OCI-LY7 (cell line): ENCODE measurements at regions not wholly inside any gene's neighbourhood (a gene's known extent, or its start where the extent isn't known, plus 50 kb on each side); places are given as distances from the start of the nearest gene placed in this dataset.

ENCODE experiments used
- BruUV-seq: library from RNA; stranded (reverse); fragments of 400-500 nt; replicated peaks from 2 replicates; lab custom pipeline; 2021; lab: Mats Ljungman, UMichigan
- CTCF ChIA-PET: fragments of 300-600 bp; sonication (Branson Sonifier 250); formaldehyde crosslinking; loops from one replicate; lab custom pipeline; 2022; ENCODE audit warnings: antibody characterized with exemption; ENCODE audit not compliant: unreplicated experiment; lab: Charles Lee
- POLR2A ChIA-PET: fragments of 300-600 bp; sonication (Branson Sonifier 250); formaldehyde crosslinking; loops from one replicate; lab custom pipeline; 2022; ENCODE audit warnings: antibody characterized with exemption; lab: Charles Lee
- DNase-seq: peaks from one replicate; pipeline ENCODE4 v3.0.0-alpha.2; 2015; ENCODE audit warnings: low spot score
- H2AFZ ChIP-seq: fragments of 200-600 bp; sonication (generic), shearing (Covaris generic); 2 replicates; pipeline ENCODE4 v1.6.1; 2014; ENCODE audit warnings: mild to moderate bottlenecking, antibody characterized with exemption, low read length, moderate library complexity
- H3K27ac ChIP-seq: fragments of 200-600 bp; sonication (generic); 2 replicates; pipeline ENCODE4 v1.5.1; 2014; ENCODE audit warnings: mixed run types, low read depth, mild to moderate bottlenecking, moderate library complexity, low read length, inconsistent platforms; ENCODE audit not compliant: poor library complexity, severe bottlenecking
- H3K36me3 ChIP-seq: fragments of 200-600 bp; sonication (generic); 2 replicates; pipeline ENCODE4 v1.6.1; 2014; ENCODE audit warnings: mild to moderate bottlenecking, antibody characterized with exemption, low read length, moderate library complexity, mixed read lengths; ENCODE audit not compliant: insufficient read depth
- H3K4me1 ChIP-seq: fragments of 200-600 bp; sonication (generic); 2 replicates; pipeline ENCODE4 v1.5.1; 2014; ENCODE audit warnings: mild to moderate bottlenecking, low read length; ENCODE audit not compliant: insufficient read depth, poor library complexity, severe bottlenecking
- H3K4me2 ChIP-seq: fragments of 200-600 bp; sonication (generic); 2 replicates; pipeline ENCODE4 v1.6.1; 2014; ENCODE audit warnings: mild to moderate bottlenecking, low read length
- H3K4me3 ChIP-seq: fragments of 200-600 bp; sonication (generic); 2 replicates; pipeline ENCODE4 v1.5.1; 2014; ENCODE audit warnings: mild to moderate bottlenecking, low read depth, low read length; ENCODE audit not compliant: poor library complexity, severe bottlenecking
- H3K79me2 ChIP-seq: fragments of 200-600 bp; sonication (generic); 2 replicates; pipeline ENCODE4 v1.6.1; 2016; ENCODE audit warnings: low read depth, mild to moderate bottlenecking, low read length, moderate library complexity, mixed read lengths; ENCODE audit not compliant: insufficient read depth
- H3K9me2 ChIP-seq: fragments of 200-600 bp; sonication (generic); 2 replicates; pipeline ENCODE4 v1.6.1; 2016; ENCODE audit warnings: mild to moderate bottlenecking, low read length, mixed read lengths; ENCODE audit not compliant: insufficient read depth
- H3K9me3 ChIP-seq: fragments of 200-600 bp; sonication (generic); 2 replicates; pipeline ENCODE4 v1.6.1; 2014; ENCODE audit warnings: mild to moderate bottlenecking, mixed run types, low read length, mixed read lengths
- H4K20me1 ChIP-seq: fragments of 200-600 bp; sonication (generic); 2 replicates; pipeline ENCODE4 v1.6.1; 2014; ENCODE audit warnings: mild to moderate bottlenecking, antibody characterized with exemption, low read length, moderate library complexity, mixed read lengths; ENCODE audit not compliant: insufficient read depth
- CTCF ChIP-seq: fragments of 200-600 bp; sonication (generic); conservative IDR thresholded peaks from 2 replicates; pipeline ENCODE4 v1.5.1; 2014; ENCODE audit warnings: mild to moderate bottlenecking, antibody characterized with exemption, low read length, moderate library complexity, mixed read lengths
- EZH2phosphoT487 ChIP-seq: fragments of 200-600 bp; sonication (generic); IDR thresholded peaks from 2 replicates; pipeline ENCODE4 v1.6.1; 2018; ENCODE audit warnings: low read depth, borderline replicate concordance, mild to moderate bottlenecking, mixed run types, antibody characterized with exemption, low read length, moderate library complexity, mixed read lengths
- intact Hi-C: fragments of 100-400 bp; cut with micrococcal nuclease; formaldehyde crosslinking; loops from one replicate; pipeline ENCODE4 v1.10.0; 2022; ENCODE audit not compliant: unreplicated experiment

DNA sequence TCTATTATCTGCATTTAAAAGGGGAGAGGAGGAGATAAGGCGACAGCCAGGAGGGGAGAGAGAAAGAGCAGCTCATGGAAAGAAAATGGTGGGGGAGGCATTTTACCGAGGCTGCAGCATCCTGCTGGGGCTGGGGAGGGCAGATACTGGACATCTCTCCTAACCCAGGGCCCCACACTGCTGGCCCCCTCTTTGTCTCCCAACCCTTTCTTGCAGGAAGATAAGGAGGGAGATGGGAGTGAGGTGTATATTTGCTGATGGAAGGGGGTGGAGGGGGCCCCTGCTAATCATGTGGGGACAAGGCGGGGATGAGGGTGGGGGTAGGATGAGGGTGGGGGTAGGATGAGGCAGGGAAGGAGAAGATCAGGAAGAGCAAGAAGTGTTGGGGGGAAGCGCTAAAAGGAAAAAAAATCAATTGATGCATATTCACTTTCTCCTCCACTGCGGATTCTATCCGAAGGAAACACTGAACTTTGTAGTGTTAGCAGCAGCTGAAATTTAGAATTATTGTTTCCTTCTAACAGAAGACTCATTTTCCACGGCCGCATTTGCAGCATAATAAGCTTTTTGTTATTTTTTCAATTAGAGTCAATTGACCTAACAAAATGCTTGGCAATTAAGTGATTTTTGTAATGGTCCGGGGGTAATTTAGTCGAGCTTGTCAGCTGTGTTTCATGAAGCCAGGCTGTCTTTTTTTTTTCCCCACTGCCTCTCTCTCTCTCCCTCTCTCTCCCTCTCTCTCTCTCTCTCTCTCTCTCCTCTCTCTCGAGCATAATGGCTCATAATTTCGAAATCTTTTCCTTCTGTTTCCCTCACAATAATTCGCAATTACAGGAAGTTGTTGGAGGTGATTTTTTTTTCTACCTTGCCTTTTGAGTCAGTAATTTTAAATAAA, 1134.6 kb downstream of the BCL11B start:
- POLR2A ChIA-PET: interaction anchor here (0.6 to 1.5 kb wide), 5 partner anchors 12 to 794 kb away, joined by 3 to 5 read pairs (median 3); no protein-coding TSS in a partner anchor
- no peaks in the 10 kb centered on the region for H3K36me3 ChIP-seq
- H3K9me3 ChIP-seq: no peaks in the 10 kb centered on the region
- H4K20me1 ChIP-seq: no peaks in the 10 kb centered on the region
- H3K4me1 ChIP-seq: no peaks in the 10 kb centered on the region
- intact Hi-C loops: loop anchor here (1.0 kb wide), 1 partner anchor 1129 kb away; no protein-coding TSS in a partner anchor
- no peak overlapping the region for H3K4me3 ChIP-seq
- no peak for DNase-seq
- BruUV-seq: no TSS peak
- H3K9me2 ChIP-seq: no peaks in the 10 kb centered on the region
- H2AFZ ChIP-seq: no peak overlapping the region
- no peak for TF ChIP-seq CTCF
- TF ChIP-seq EZH2phosphoT487: no peak
- no peaks in the 10 kb centered on the region for H3K79me2 ChIP-seq
- CTCF ChIA-PET: interaction anchor here (0.5 kb wide), 1 partner anchor 92 kb away, joined by 7 read pairs; no protein-coding TSS in a partner anchor
- no peak overlapping the region for H3K27ac ChIP-seq
- H3K4me2 ChIP-seq: no peak overlapping the region

DNA sequence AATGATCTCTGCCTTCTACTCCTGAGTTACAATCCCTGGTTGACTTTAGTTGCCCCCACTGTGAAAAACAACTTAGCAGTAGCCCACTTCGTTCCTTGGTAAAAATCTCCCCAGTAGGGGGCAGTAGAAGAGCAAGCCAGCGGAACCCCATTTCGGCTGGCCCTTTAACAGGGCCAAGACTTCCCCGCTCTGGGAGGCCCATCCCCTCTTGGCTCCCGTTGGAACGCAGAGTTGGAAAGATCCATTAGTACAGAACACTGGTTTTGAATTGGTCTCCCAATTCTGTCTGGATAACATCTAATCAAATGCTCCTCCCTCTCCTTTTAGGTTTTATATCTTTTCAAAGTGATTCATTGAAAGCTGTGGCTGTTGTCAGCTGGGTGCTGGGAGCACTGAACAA, 1133.3 kb downstream of the BCL11B start:
- H3K36me3 ChIP-seq: no peaks in the 10 kb centered on the region
- no peaks in the 10 kb centered on the region for H3K4me1 ChIP-seq
- no peaks in the 10 kb centered on the region for H3K79me2 ChIP-seq
- no TSS peak for BruUV-seq
- H3K9me2 ChIP-seq: no peaks in the 10 kb centered on the region
- no peak overlapping the region for H3K4me2 ChIP-seq
- TF ChIP-seq CTCF (peak; percentile 83), EZH2phosphoT487 (no peak)
- no peaks in the 10 kb centered on the region for H4K20me1 ChIP-seq
- ChIA-PET CTCF (no interaction called here), POLR2A (no interaction called here)
- H3K27ac ChIP-seq: no peak overlapping the region
- DNase-seq: peak; percentile 25
- H2AFZ ChIP-seq: no peak overlapping the region
- H3K9me3 ChIP-seq: no peaks in the 10 kb centered on the region
- intact Hi-C loops: loop anchor here (1.0 kb wide), 1 partner anchor 1128 kb away; no protein-coding TSS in a partner anchor
- no peak overlapping the region for H3K4me3 ChIP-seq
